HCT116 (cell line): ENCODE measurements at regions not wholly inside any gene's neighbourhood (a gene's known extent, or its start where the extent isn't known, plus 50 kb on each side); places are given as distances from the start of the nearest gene placed in this dataset.

Experiments used
- ATAC-seq: fragments of 200-7000 bp; cut with Tn5 transposase; 2 replicates; pipeline ENCODE4 v1.9.1; 2020; ENCODE audit warnings: mild to moderate bottlenecking, moderate library complexity
- BruUV-seq: library from RNA; stranded (reverse); fragments of 400-500 nt; replicated peaks from 2 replicates; lab custom pipeline; 2021; lab: Mats Ljungman, UMichigan
- CTCF ChIA-PET: fragments of 300-600 bp; sonication (Branson Sonifier 250); formaldehyde crosslinking; loops from one replicate; lab custom pipeline; 2021; ENCODE audit warnings: antibody characterized with exemption; lab: Charles Lee
- POLR2A ChIA-PET: fragments of 300-600, 350-600 bp; sonication (Branson Sonifier 250); formaldehyde crosslinking; loops from one replicate; lab custom pipeline; 2021; ENCODE audit warnings: antibody characterized with exemption; lab: Charles Lee
- RAD21 ChIA-PET, 2 experiments: fragments of 300-600 bp; sonication (Branson Sonifier 250); formaldehyde crosslinking; loops; one replicate each; lab custom pipeline; 2023; ENCODE audit warnings: low total read pairs in 2 of 2; ENCODE audit not compliant: uncharacterized antibody in 2 of 2, unreplicated experiment in 2 of 2, low non-redundant PET in 1 of 2; lab: Charles Lee
- DNase-seq: peaks from one replicate; pipeline ENCODE4 v3.0.0-alpha.2; 2010; ENCODE audit warnings: low read depth, low spot score
- H2AFZ ChIP-seq: fragments of 200-600 bp; shearing (Covaris generic), sonication (generic); 2 replicates; pipeline ENCODE4 v1.6.1; 2017; ENCODE audit warnings: low read depth, mixed run types, mixed read lengths, antibody characterized with exemption, low read length; ENCODE audit not compliant: poor library complexity, severe bottlenecking
- H3K27ac ChIP-seq: 2 replicates; pipeline ENCODE4 v1.5.1; 2012; ENCODE audit warnings: low read depth, low read length
- H3K27me3 ChIP-seq: fragments of 200-600 bp; sonication (generic); 2 replicates; pipeline ENCODE4 v1.6.1; 2016; ENCODE audit warnings: mixed run types, low read length, mixed read lengths; ENCODE audit not compliant: insufficient read depth
- H3K36me3 ChIP-seq, 2 experiments: fragments of 200-500 bp in 1 of 2; fragments of 200-600 bp in 1 of 2; sonication (Bioruptor generic) in 1 of 2; sonication (generic) in 1 of 2; 2 replicates each; pipeline versions ENCODE4 v1.5.1 to v1.6.1; 2014 to 2016; ENCODE audit warnings: low read length in 2 of 2, inconsistent platforms in 1 of 2, mixed read lengths in 1 of 2, mixed run types in 1 of 2; ENCODE audit not compliant: insufficient read depth in 2 of 2, control insufficient read depth in 1 of 2
- H3K4me1 ChIP-seq, 2 experiments: fragments of 200-600 bp in 1 of 2; sonication (generic) in 1 of 2; 2 replicates each; pipeline versions ENCODE4 v1.5.1 to v1.6.1; 2012 to 2017; ENCODE audit warnings: low read length in 2 of 2, inconsistent platforms in 1 of 2, mild to moderate bottlenecking in 1 of 2, mixed read lengths in 1 of 2, mixed run types in 1 of 2, moderate library complexity in 1 of 2; ENCODE audit not compliant: insufficient read depth in 2 of 2, control insufficient read depth in 1 of 2
- H3K4me2 ChIP-seq: fragments of 200-600 bp; sonication (generic); 2 replicates; pipeline ENCODE4 v1.6.1; 2017; ENCODE audit warnings: mixed run types, low read length, mixed read lengths
- H3K4me3 ChIP-seq, 2 experiments: fragments of 200-600 bp in 1 of 2; sonication (generic) in 1 of 2; replicated peaks in 1 of 2; 2 replicates each; pipeline ENCODE4 v1.5.1; 2011 to 2016; ENCODE audit warnings: low read length in 2 of 2, control low read depth in 1 of 2, low read depth in 1 of 2, mild to moderate bottlenecking in 1 of 2, mixed read lengths in 1 of 2, mixed run types in 1 of 2
- H3K79me2 ChIP-seq: fragments of 200-600 bp; sonication (generic); 2 replicates; pipeline ENCODE4 v1.6.1; 2017; ENCODE audit warnings: mild to moderate bottlenecking, mixed run types, low read length, moderate library complexity, mixed read lengths; ENCODE audit not compliant: insufficient read depth
- H3K9ac ChIP-seq: fragments of 200-600 bp; sonication (generic); 2 replicates; pipeline ENCODE4 v1.6.1; 2016; ENCODE audit warnings: low read length, mixed read lengths
- H3K9me2 ChIP-seq: fragments of 200-600 bp; sonication (generic), shearing (Covaris generic); 2 replicates; pipeline ENCODE4 v1.6.1; 2017; ENCODE audit warnings: mixed run types, mild to moderate bottlenecking, moderate library complexity; ENCODE audit not compliant: insufficient read depth
- H3K9me3 ChIP-seq, 2 experiments: fragments of 200-500 bp in 1 of 2; fragments of 200-600 bp in 1 of 2; sonication (Bioruptor generic) in 1 of 2; sonication (generic) in 1 of 2; 2 replicates each; pipeline ENCODE4 v1.6.1; 2014 to 2017; ENCODE audit warnings: low read length in 2 of 2, mixed read lengths in 2 of 2, inconsistent platforms in 1 of 2, low read depth in 1 of 2, mild to moderate bottlenecking in 1 of 2, mixed run types in 1 of 2, moderate library complexity in 1 of 2; ENCODE audit not compliant: control insufficient read depth in 1 of 2, insufficient read depth in 1 of 2
- H4K20me1 ChIP-seq: fragments of 200-600 bp; sonication (generic), shearing (Covaris generic); 2 replicates; pipeline ENCODE4 v1.6.1; 2017; ENCODE audit warnings: mixed run types, mild to moderate bottlenecking, moderate library complexity; ENCODE audit not compliant: insufficient read depth
- CBX3 ChIP-seq: IDR thresholded peaks from 2 replicates; pipeline ENCODE4 v1.6.1; 2012; ENCODE audit warnings: low read depth
- ELF1 ChIP-seq: IDR thresholded peaks from 2 replicates; pipeline ENCODE4 v1.6.1; 2012; ENCODE audit warnings: low read depth, borderline replicate concordance
- EZH2 ChIP-seq: fragments of 200-600 bp; sonication (generic); IDR thresholded peaks from 2 replicates; pipeline ENCODE4 v1.6.1; 2017; ENCODE audit warnings: antibody characterized with exemption, mixed run types
- EZH2phosphoT487 ChIP-seq: fragments of 200-600 bp; IDR thresholded peaks from 2 replicates; pipeline ENCODE4 v1.6.1; 2018; ENCODE audit warnings: antibody characterized with exemption, borderline replicate concordance
- FOSL1 ChIP-seq: IDR thresholded peaks from 2 replicates; pipeline ENCODE4 v1.6.1; 2012; ENCODE audit warnings: low read depth
- SP1 ChIP-seq: IDR thresholded peaks from 2 replicates; pipeline ENCODE4 v1.6.1; 2012; ENCODE audit warnings: low read depth
- SRF ChIP-seq: IDR thresholded peaks from 2 replicates; pipeline ENCODE4 v1.6.1; 2012; ENCODE audit warnings: low read depth
- TCF7L2 ChIP-seq: IDR thresholded peaks from 2 replicates; pipeline ENCODE4 v1.7.0; 2011; ENCODE audit warnings: borderline replicate concordance, inconsistent platforms; ENCODE audit not compliant: insufficient read depth, insufficient read length; ENCODE audit errors: extremely low read depth
- YY1 ChIP-seq: IDR thresholded peaks from 2 replicates; pipeline ENCODE4 v1.6.1; 2011; ENCODE audit warnings: low read length, low read depth, moderate library complexity, mild to moderate bottlenecking; ENCODE audit not compliant: insufficient replicate concordance; ENCODE audit errors: extremely low read depth
- ZFX ChIP-seq: fragments of 450-650 bp; IDR thresholded peaks from 2 replicates; pipeline ENCODE4 v1.6.1; 2017
- ZNF274 ChIP-seq: fragments of 200-500 bp; sonication (Bioruptor generic); IDR thresholded peaks from 2 replicates; pipeline ENCODE4 v1.6.1; 2014; ENCODE audit warnings: mild to moderate bottlenecking, low read depth, low read length, inconsistent platforms
- intact Hi-C: fragments of 100-400 bp; cut with micrococcal nuclease; formaldehyde crosslinking; loops from 2 replicates; pipeline ENCODE4 v1.10.0; 2022
- TF ChIP-seq, protein P1 (sequence below), 3 experiments: fragments of 200-600 bp in 1 of 3; sonication (generic) in 1 of 3; IDR thresholded peaks in 2 of 3; conservative IDR thresholded peaks in 1 of 3; 2 replicates each; pipeline ENCODE4 v1.5.1; 2012 to 2017; ENCODE audit warnings: low read depth in 2 of 3, low read length in 2 of 3, antibody characterized with exemption in 1 of 3, borderline replicate concordance in 1 of 3, control low read depth in 1 of 3, mild to moderate bottlenecking in 1 of 3, mixed read lengths in 1 of 3, mixed run types in 1 of 3, moderate library complexity in 1 of 3; ENCODE audit not compliant: insufficient read depth in 1 of 3
- TF ChIP-seq, protein P2 (sequence below): IDR thresholded peaks from 2 replicates; pipeline ENCODE4 v1.6.1; 2011; ENCODE audit warnings: mild to moderate bottlenecking, low read length, moderate library complexity; ENCODE audit not compliant: insufficient replicate concordance; ENCODE audit errors: extremely low read depth

DNA sequence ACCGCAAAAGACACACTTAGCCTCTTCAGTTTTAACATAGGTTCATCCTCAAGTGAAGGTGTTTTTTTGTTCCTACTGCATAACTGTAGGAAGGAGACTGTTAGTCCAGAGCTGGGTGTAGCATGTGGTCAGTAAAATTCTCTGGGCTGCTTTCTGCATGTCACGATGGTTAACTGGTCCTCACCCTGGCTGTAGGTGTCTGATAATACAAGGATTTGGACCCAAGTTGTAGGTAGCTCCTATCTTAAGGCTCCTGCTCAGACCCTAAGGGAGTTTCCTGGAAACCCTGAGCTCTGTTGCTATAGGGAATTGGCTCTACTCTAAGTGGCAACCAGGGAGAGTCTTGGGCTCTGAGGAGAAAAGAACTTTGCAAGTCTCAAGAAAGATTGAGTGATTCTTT lies 112.9 kb downstream of the SAMD9 start:
- intact Hi-C loops: no loop called here
- no peak for ATAC-seq
- TF ChIP-seq SRF (no peak), TCF7L2 (no peak), YY1 (no peak), EZH2 (no peak), ELF1 (no peak)

DNA sequence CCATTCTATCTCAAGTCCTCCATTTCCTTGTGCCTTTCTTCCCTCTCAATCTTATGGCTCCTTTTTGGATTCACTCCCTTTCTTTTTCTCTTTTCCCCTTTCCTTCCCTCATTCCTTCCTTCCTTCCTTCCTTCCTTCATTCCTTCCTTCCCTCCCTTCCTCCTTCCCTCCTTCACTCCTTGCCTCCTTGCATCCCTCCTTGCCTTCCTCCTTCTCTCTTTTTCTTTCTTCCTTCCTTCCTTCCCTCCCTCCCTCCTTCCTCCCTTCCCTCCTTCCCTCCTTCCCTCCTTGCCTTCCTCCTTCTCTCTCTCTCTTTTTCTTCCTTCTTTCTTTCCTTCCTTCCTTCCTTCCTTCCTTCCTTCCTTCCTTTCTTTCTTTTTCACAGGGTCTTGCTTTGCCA lies 120.1 kb downstream of the SAMD9 start:
- ChIA-PET POLR2A (no interaction called here), RAD21 (no interaction called here), CTCF (no interaction called here)
- Histone ChIP-seq H3K9ac (no peak overlapping the region), H3K27ac (no peak overlapping the region), H3K36me3 (no peaks in the 10 kb centered on the region), H3K79me2 (no peaks in the 10 kb centered on the region), H3K9me3 (no peaks in the 10 kb centered on the region), H3K4me2 (no peak overlapping the region), H2AFZ (no peak overlapping the region), H3K4me3 (no peak overlapping the region), H4K20me1 (no peaks in the 10 kb centered on the region)
- no TSS peak for BruUV-seq
- DNase-seq: no peak
- intact Hi-C loops: no loop called here
- no peak for TF ChIP-seq ZFX
- TF ChIP-seq, protein P1, sequence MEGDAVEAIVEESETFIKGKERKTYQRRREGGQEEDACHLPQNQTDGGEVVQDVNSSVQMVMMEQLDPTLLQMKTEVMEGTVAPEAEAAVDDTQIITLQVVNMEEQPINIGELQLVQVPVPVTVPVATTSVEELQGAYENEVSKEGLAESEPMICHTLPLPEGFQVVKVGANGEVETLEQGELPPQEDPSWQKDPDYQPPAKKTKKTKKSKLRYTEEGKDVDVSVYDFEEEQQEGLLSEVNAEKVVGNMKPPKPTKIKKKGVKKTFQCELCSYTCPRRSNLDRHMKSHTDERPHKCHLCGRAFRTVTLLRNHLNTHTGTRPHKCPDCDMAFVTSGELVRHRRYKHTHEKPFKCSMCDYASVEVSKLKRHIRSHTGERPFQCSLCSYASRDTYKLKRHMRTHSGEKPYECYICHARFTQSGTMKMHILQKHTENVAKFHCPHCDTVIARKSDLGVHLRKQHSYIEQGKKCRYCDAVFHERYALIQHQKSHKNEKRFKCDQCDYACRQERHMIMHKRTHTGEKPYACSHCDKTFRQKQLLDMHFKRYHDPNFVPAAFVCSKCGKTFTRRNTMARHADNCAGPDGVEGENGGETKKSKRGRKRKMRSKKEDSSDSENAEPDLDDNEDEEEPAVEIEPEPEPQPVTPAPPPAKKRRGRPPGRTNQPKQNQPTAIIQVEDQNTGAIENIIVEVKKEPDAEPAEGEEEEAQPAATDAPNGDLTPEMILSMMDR (IDR thresholded peaks at IDR 0.05 in 2 of 3, conservative IDR thresholded peaks at IDR 0.05 in 1 of 3; ENCODE audit: borderline replicate concordance in 1 of 3, insufficient read depth in 1 of 3, low read depth in 2 of 3, low read length in 2 of 3): no peak
- no peak for TF ChIP-seq TCF7L2
- TF ChIP-seq CBX3: no peak
- TF ChIP-seq SP1: no peak
- TF ChIP-seq EZH2phosphoT487: no peak
- no peak for TF ChIP-seq SRF
- TF ChIP-seq ELF1: no peak
- no peak for TF ChIP-seq EZH2
- no peak for TF ChIP-seq ZNF274
- TF ChIP-seq FOSL1: no peak
- TF ChIP-seq, protein P2, sequence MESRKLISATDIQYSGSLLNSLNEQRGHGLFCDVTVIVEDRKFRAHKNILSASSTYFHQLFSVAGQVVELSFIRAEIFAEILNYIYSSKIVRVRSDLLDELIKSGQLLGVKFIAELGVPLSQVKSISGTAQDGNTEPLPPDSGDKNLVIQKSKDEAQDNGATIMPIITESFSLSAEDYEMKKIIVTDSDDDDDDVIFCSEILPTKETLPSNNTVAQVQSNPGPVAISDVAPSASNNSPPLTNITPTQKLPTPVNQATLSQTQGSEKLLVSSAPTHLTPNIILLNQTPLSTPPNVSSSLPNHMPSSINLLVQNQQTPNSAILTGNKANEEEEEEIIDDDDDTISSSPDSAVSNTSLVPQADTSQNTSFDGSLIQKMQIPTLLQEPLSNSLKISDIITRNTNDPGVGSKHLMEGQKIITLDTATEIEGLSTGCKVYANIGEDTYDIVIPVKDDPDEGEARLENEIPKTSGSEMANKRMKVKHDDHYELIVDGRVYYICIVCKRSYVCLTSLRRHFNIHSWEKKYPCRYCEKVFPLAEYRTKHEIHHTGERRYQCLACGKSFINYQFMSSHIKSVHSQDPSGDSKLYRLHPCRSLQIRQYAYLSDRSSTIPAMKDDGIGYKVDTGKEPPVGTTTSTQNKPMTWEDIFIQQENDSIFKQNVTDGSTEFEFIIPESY: no peak
- TF ChIP-seq, all 23 proteins: peak for 0
- Histone ChIP-seq H3K4me1 (no peaks in the 10 kb centered on the region), H3K27me3 (no peaks in the 10 kb centered on the region), H3K9me2 (no peaks in the 10 kb centered on the region)
- ATAC-seq: no peak

More for the DNA sequence above, 112.9 kb downstream of the SAMD9 start:
- no peak overlapping the region for H2AFZ ChIP-seq
- RAD21 ChIA-PET: no interaction called here
- CTCF ChIA-PET: no interaction called here
- H3K4me3 ChIP-seq: no peak overlapping the region
- POLR2A ChIA-PET: no interaction called here
- H3K4me2 ChIP-seq: no peak overlapping the region
- H3K9ac ChIP-seq: no peak overlapping the region
- H3K4me1 ChIP-seq: no peaks in the 10 kb centered on the region
- no peaks in the 10 kb centered on the region for H3K9me2 ChIP-seq
- no peaks in the 10 kb centered on the region for H3K79me2 ChIP-seq
- BruUV-seq: no TSS peak
- H3K27ac ChIP-seq: no peak overlapping the region
- DNase-seq: no peak
- no peaks in the 10 kb centered on the region for H4K20me1 ChIP-seq
- no peaks in the 10 kb centered on the region for H3K36me3 ChIP-seq
- H3K27me3 ChIP-seq: no peaks in the 10 kb centered on the region
- H3K9me3 ChIP-seq: no peaks in the 10 kb centered on the region
